ENCODE measurements at regions not wholly inside any gene's neighbourhood (a gene's known extent, or its start where the extent isn't known, plus 50 kb on each side); places are given as distances from the start of the nearest gene placed in this dataset.

GRCh38 chr2:139367416-139367815 is 587.2 kb upstream of the NXPH2 start:
- TF ChIP-seq BHLHE40 (IDR thresholded peaks at IDR 0.05; ENCODE audit: borderline replicate concordance): no peak
- TF ChIP-seq, protein P1, sequence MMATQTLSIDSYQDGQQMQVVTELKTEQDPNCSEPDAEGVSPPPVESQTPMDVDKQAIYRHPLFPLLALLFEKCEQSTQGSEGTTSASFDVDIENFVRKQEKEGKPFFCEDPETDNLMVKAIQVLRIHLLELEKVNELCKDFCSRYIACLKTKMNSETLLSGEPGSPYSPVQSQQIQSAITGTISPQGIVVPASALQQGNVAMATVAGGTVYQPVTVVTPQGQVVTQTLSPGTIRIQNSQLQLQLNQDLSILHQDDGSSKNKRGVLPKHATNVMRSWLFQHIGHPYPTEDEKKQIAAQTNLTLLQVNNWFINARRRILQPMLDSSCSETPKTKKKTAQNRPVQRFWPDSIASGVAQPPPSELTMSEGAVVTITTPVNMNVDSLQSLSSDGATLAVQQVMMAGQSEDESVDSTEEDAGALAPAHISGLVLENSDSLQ (IDR thresholded peaks at IDR 0.05): no peak
- TF ChIP-seq FOXA1 (IDR thresholded peaks at IDR 0.05): no peak
- TF ChIP-seq SP1 (IDR thresholded peaks at IDR 0.05): no peak
- no peak for TF ChIP-seq LEF1 (IDR thresholded peaks at IDR 0.05; ENCODE audit: borderline replicate concordance)
- no peak for TF ChIP-seq TARDBP (IDR thresholded peaks at IDR 0.05)
- no peak for TF ChIP-seq FOXK2 (IDR thresholded peaks at IDR 0.05)
- TF ChIP-seq FOXM1 (IDR thresholded peaks at IDR 0.05; ENCODE audit: borderline replicate concordance): no peak
- TF ChIP-seq ZNF384 (IDR thresholded peaks at IDR 0.05): no peak
- no peak for TF ChIP-seq SUZ12 (IDR thresholded peaks at IDR 0.05)
- TF ChIP-seq HDGF (IDR thresholded peaks at IDR 0.05; ENCODE audit: borderline replicate concordance): no peak
- no peak for TF ChIP-seq ELF4 (IDR thresholded peaks at IDR 0.05)
